HFF-Myc (cell line): ENCODE measurements at regions not wholly inside any gene's neighbourhood (a gene's known extent, or its start where the extent isn't known, plus 50 kb on each side); places are given as distances from the start of the nearest gene placed in this dataset.

Experiments
- DNase-seq: peaks from one replicate; pipeline ENCODE4 v3.0.0-alpha.2; 2011; ENCODE audit warnings: low read depth; ENCODE audit errors: extremely low read depth
- H3K4me3 ChIP-seq: replicated peaks from 2 replicates; pipeline ENCODE4 v1.5.1; 2011; ENCODE audit warnings: low read depth, mild to moderate bottlenecking, control low read depth, low read length
- CTCF ChIP-seq: IDR thresholded peaks from 2 replicates; pipeline ENCODE4 v1.5.1; 2012; ENCODE audit warnings: mild to moderate bottlenecking, low read depth, low read length, control low read depth; ENCODE audit errors: missing control alignments

GRCh38 chr6:14250573-14250972 lies 133.0 kb downstream of the CD83 start:
- no peak for DNase-seq
- TF ChIP-seq CTCF, result no peak
- H3K4me3 ChIP-seq, result no peak overlapping the region

- DNase-seq, result no peak
- no peak for TF ChIP-seq CTCF
- H3K4me3 ChIP-seq, result no peak overlapping the region
Measured at GRCh38 chr6:14252271-14252850, 134.8 kb downstream of the CD83 start.

DNA sequence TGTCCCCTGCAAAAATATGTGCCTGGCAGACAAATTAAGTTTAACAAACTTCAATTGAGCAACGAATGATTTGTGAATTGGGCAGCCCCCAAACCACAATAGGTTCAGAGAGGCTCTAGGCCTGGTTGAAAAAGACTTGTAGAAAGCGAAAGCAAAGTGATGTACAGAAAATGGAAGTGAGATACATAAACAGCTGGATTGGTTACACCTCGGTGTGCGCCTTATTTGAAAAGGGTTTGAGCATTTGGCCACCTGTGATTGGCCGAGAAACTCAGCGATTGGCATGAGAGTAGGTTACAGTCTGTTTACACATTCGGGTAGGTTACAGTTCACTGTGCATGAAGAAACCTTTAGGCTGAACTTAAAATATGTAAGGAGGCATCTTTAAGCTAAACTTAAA lies 136.9 kb downstream of the CD83 start:
- TF ChIP-seq CTCF, result no peak
- no peak overlapping the region for H3K4me3 ChIP-seq
- no peak for DNase-seq

DNA sequence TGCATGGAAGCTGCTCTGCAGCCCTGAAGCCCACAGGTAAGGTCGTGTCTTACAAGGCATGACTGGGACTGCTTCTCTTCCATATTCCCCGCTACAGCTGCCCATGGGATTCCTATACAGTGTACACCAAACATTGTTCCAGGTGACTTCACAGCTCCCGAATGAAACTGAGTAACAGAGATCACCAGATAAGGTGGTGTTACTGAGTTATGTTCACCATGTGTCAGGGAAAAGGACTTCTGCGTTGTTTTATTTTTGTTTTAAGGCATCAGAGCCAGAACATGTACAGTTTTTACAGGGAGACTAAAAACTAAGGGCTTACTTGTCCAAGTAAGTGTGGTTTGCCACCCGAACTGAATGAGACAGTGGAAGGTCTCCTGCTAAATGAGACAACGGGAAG lies 138.3 kb downstream of the CD83 start:
- TF ChIP-seq CTCF, result no peak
- no peak for DNase-seq
- H3K4me3 ChIP-seq, result no peak overlapping the region

DNA sequence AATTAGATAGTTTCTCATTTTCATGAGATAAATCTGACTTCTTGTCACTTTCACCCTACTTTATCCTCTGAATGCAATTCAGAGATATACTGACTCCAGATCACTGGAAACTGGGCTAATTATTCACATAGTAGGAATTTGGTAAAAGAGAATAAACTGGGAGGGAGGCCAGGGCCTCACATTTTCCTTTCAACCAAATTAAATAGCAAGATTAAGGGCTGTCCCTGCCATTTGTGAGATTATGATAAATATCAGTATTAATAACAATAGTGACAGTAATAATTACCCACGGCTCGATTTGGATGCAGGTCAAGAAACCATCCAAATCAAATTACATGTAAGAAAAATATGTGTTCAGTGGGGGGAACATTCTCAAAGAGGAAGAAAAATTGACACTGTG lies 140.5 kb downstream of the CD83 start:
- no peak for TF ChIP-seq CTCF

GRCh38 chr6:14258695-14259593 lies 141.4 kb downstream of the CD83 start:
- no peak overlapping the region for H3K4me3 ChIP-seq
- TF ChIP-seq CTCF, result no peak
- DNase-seq, result no peak

More for the DNA sequence above, 140.5 kb downstream of the CD83 start:
- no peak overlapping the region for H3K4me3 ChIP-seq
- DNase-seq, result no peak
